Amygdala (tissue), 56 donors: ENCODE measurements at regions not wholly inside any gene's neighbourhood (a gene's known extent, or its start where the extent isn't known, plus 50 kb on each side); places are given as distances from the start of the nearest gene placed in this dataset.

Experiments
- DNase-seq, 56 donors: peaks; one replicate each; lab custom pipeline; 2025; lab: John Stamatoyannopoulos, UW

- DNase-seq, result no peak
These were observed 57.5 kb downstream of the OSR1 start for GRCh38 chr2:19300961-19301360.

GRCh38 chr2:19299522-19299921 is 58.9 kb downstream of the OSR1 start:
- no peak for DNase-seq

GRCh38 chr2:19299032-19299431 is 59.4 kb downstream of the OSR1 start:
- no peak for DNase-seq

- no peak for DNase-seq
These were observed 60.7 kb downstream of the OSR1 start for GRCh38 chr2:19297716-19298115.

GRCh38 chr2:19295998-19296502 is 62.4 kb downstream of the OSR1 start:
- no peak for DNase-seq

- DNase-seq, result no peak
These were observed 66.4 kb downstream of the OSR1 start for GRCh38 chr2:19292007-19292406.

GRCh38 chr2:19288291-19288690 is 70.1 kb downstream of the OSR1 start:
- no peak for DNase-seq

GRCh38 chr2:19287324-19287723 is 71.1 kb downstream of the OSR1 start:
- DNase-seq, result no peak

GRCh38 chr2:19282305-19282704 is 76.1 kb downstream of the OSR1 start:
- DNase-seq, result no peak

GRCh38 chr2:19274439-19274838 is 84.0 kb downstream of the OSR1 start:
- no peak for DNase-seq

- no peak for DNase-seq
These were observed 85.4 kb downstream of the OSR1 start for GRCh38 chr2:19272941-19273470.

GRCh38 chr2:19272039-19272438 is 86.4 kb downstream of the OSR1 start:
- DNase-seq, result no peak

GRCh38 chr2:19264852-19265251 is 93.6 kb downstream of the OSR1 start:
- no peak for DNase-seq

GRCh38 chr2:19262150-19262549 is 96.3 kb downstream of the OSR1 start:
- DNase-seq, result no peak

- DNase-seq, result no peak
These were observed 97.4 kb downstream of the OSR1 start for GRCh38 chr2:19261061-19261460.

GRCh38 chr2:19256121-19256601 is 102.3 kb downstream of the OSR1 start:
- DNase-seq, result no peak

GRCh38 chr2:19255481-19255880 is 102.9 kb downstream of the OSR1 start:
- no peak for DNase-seq

GRCh38 chr2:19251554-19251953 is 106.9 kb downstream of the OSR1 start:
- DNase-seq, result no peak

GRCh38 chr2:19250906-19251305 is 107.5 kb downstream of the OSR1 start:
- no peak for DNase-seq

- DNase-seq, result no peak
These were observed 111.2 kb downstream of the OSR1 start for GRCh38 chr2:19247186-19247585.

GRCh38 chr2:19246496-19246895 is 111.9 kb downstream of the OSR1 start:
- DNase-seq, result no peak

- no peak for DNase-seq
These were observed 113.7 kb downstream of the OSR1 start for GRCh38 chr2:19244460-19245363.
